Endothelial cell (in vitro differentiated cells): ENCODE measurements at regions not wholly inside any gene's neighbourhood (a gene's known extent, or its start where the extent isn't known, plus 50 kb on each side); places are given as distances from the start of the nearest gene placed in this dataset.

ENCODE experiments used
- DNase-seq: peaks from one replicate; pipeline ENCODE4 v3.0.0; 2021; ENCODE audit warnings: low spot score
- H3K27ac Mint-ChIP-seq: one replicate; pipeline ENCODE4 v1.8.0; 2021; ENCODE audit warnings: mixed read lengths, inconsistent platforms; ENCODE audit not compliant: unreplicated experiment
- H3K27me3 Mint-ChIP-seq: one replicate; pipeline ENCODE4 v1.8.0; 2021; ENCODE audit warnings: mild to moderate bottlenecking, moderate library complexity, mixed read lengths, inconsistent platforms; ENCODE audit not compliant: unreplicated experiment
- H3K36me3 Mint-ChIP-seq: one replicate; pipeline ENCODE4 v1.8.0; 2021; ENCODE audit warnings: mild to moderate bottlenecking, low read depth, mixed read lengths, inconsistent platforms; ENCODE audit not compliant: unreplicated experiment
- H3K4me1 Mint-ChIP-seq: one replicate; pipeline ENCODE4 v1.8.0; 2021; ENCODE audit warnings: mild to moderate bottlenecking, mixed read lengths, inconsistent platforms; ENCODE audit not compliant: unreplicated experiment
- H3K4me3 Mint-ChIP-seq: one replicate; pipeline ENCODE4 v1.8.0; 2021; ENCODE audit warnings: mild to moderate bottlenecking, mixed read lengths, inconsistent platforms; ENCODE audit not compliant: unreplicated experiment
- H3K9me3 Mint-ChIP-seq: one replicate; pipeline ENCODE4 v1.8.0; 2021; ENCODE audit warnings: mixed read lengths, inconsistent platforms; ENCODE audit not compliant: unreplicated experiment
- TF ChIP-seq, protein P1 (sequence below): fragments of 200-600 bp; sonication (generic); IDR thresholded peaks from one replicate; pipeline ENCODE4 v1.5.0; 2021; ENCODE audit warnings: antibody characterized with exemption; ENCODE audit not compliant: unreplicated experiment

DNA sequence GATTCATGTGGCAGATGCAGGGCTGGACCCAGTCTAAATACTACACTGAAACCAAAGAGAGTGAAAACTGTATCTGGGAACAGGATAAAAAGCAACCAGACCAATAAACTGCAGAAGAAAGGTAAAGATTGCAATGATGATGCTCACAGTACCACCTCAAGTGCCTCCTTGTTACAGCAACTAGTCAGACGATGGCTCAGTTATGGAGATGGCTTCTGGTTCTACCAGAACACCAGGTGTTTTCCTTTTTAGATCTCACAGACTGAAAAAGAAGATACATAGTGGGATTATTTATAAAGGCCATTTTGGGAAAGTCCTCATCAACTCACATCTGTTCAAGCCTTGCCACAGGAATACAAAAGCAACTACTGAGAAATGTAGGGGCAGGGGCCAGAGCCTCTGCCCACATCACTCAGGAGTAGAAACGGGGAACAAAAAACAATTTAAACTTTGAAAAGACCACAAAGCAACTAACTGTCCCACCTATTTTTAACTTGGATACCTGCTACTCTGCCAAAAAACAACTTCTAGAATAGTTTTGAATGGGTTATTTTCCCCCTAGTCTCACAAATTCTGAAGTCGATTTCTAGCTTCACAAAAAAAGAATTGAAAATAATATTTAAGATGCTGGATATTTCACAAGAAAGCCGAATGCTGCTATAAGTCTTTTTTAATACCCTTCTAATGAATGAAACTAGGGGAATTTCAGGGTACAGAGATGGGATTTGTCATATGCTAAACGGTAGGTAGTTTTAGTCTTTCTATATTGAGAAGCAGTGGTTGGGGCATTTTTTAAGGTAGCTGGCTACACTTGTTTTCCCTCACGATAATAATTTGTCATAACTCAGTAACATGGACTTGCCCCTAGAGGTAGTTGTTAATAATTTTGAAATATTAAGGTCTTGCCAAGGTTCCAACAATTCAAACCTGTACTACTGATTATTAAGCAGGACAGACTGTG is 197.2 kb upstream of the TMPO start:
- no peaks in the 10 kb centered on the region for H3K4me1 Mint-ChIP-seq
- TF ChIP-seq, protein P1, sequence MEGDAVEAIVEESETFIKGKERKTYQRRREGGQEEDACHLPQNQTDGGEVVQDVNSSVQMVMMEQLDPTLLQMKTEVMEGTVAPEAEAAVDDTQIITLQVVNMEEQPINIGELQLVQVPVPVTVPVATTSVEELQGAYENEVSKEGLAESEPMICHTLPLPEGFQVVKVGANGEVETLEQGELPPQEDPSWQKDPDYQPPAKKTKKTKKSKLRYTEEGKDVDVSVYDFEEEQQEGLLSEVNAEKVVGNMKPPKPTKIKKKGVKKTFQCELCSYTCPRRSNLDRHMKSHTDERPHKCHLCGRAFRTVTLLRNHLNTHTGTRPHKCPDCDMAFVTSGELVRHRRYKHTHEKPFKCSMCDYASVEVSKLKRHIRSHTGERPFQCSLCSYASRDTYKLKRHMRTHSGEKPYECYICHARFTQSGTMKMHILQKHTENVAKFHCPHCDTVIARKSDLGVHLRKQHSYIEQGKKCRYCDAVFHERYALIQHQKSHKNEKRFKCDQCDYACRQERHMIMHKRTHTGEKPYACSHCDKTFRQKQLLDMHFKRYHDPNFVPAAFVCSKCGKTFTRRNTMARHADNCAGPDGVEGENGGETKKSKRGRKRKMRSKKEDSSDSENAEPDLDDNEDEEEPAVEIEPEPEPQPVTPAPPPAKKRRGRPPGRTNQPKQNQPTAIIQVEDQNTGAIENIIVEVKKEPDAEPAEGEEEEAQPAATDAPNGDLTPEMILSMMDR: no peak
- H3K36me3 Mint-ChIP-seq: no peaks in the 10 kb centered on the region
- H3K27ac Mint-ChIP-seq: no peak overlapping the region
- H3K4me3 Mint-ChIP-seq: no peak overlapping the region
- DNase-seq: no peak
- H3K9me3 Mint-ChIP-seq: no peaks in the 10 kb centered on the region
- no peaks in the 10 kb centered on the region for H3K27me3 Mint-ChIP-seq

DNA sequence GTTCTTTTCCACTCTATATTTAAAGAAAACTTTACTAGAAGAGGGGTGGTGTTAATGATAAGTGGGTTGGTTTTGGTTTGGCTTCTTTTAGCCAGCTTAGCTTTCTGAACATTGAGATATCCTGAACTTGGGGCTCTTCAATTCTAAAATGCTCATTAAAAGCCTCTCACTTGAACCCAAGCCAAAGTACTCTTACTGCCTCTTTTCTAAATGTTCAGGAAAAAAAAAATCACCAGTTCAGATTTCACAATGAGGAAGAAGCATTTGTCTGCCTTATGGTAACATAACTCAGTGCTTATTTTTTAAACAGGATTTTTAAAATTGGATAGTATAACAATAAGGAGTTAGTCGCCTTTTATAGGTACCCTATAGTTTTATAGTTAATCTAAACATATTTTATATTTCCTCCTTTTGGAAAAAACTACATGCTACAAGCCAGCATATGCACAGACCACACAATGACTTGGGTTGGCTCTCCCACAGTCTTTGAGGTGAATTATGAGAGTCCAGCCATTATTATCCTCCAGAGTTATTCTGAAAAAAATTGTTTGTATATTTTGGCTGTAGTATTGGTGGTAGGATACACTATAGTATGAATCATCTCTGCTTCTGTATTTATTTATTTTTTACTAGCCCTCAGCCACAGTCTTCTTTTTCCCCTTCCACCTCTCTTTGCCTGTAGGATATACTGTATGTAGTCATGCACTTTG is 195.5 kb upstream of the TMPO start:
- Mint-ChIP-seq H3K4me1 (no peaks in the 10 kb centered on the region), H3K27me3 (no peaks in the 10 kb centered on the region), H3K36me3 (no peaks in the 10 kb centered on the region), H3K9me3 (no peaks in the 10 kb centered on the region), H3K4me3 (no peak overlapping the region), H3K27ac (no peak overlapping the region)
- DNase-seq: no peak
- TF ChIP-seq, protein P1: no peak

DNA sequence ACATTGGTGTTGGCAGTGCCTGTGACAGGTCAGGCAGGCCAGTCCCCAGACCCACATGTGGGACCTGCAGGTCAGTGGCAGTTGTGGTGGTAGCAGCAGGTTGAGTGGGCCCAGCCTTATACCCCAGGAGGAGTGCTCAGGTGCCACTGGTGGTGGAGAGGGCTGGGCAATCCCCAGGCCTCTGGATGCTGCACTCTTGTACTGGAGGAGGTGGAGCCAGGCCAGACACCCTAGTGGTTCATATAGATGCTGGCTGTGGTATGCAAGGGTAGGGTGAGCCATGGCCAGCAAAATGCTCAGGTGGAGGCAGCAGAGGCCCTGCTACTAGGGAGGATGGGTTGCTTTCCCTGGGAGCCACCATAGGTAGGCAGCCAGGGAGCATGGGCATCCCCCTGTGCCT is 190.4 kb upstream of the TMPO start:
- H3K27ac Mint-ChIP-seq: no peak overlapping the region
- no peak overlapping the region for H3K4me3 Mint-ChIP-seq
- peaks cover 3% of the 10 kb centered on the region for H3K9me3 Mint-ChIP-seq
- H3K4me1 Mint-ChIP-seq: peaks cover 11% of the 10 kb centered on the region
- peaks cover 4% of the 10 kb centered on the region for H3K27me3 Mint-ChIP-seq
- TF ChIP-seq, protein P1: no peak
- no peaks in the 10 kb centered on the region for H3K36me3 Mint-ChIP-seq
- no peak for DNase-seq

DNA sequence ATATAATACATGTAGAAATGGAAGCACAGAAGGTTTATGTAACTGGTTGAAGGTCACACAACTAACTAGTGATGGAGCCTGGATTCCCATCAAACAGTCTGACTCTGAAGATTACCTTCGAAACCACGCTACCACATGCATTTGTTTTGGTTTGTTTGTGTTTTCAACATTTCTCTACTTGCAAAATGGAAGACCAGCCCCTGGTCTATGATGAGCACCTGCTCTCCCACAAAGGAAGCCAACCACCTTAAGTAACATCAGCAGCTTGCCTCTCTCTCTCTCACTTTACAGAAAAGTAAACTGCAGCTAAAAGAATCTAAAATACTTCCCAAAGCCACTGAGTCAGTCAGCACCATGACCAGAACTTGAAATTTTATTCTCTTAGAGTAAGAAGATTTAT is 186.9 kb upstream of the TMPO start:
- H3K27ac Mint-ChIP-seq: no peak overlapping the region
- TF ChIP-seq, protein P1: no peak
- H3K4me3 Mint-ChIP-seq: no peak overlapping the region
- peaks cover 4% of the 10 kb centered on the region for H3K27me3 Mint-ChIP-seq
- DNase-seq: no peak
- peaks cover 3% of the 10 kb centered on the region for H3K9me3 Mint-ChIP-seq
- peaks cover 11% of the 10 kb centered on the region for H3K4me1 Mint-ChIP-seq
- H3K36me3 Mint-ChIP-seq: no peaks in the 10 kb centered on the region

DNA sequence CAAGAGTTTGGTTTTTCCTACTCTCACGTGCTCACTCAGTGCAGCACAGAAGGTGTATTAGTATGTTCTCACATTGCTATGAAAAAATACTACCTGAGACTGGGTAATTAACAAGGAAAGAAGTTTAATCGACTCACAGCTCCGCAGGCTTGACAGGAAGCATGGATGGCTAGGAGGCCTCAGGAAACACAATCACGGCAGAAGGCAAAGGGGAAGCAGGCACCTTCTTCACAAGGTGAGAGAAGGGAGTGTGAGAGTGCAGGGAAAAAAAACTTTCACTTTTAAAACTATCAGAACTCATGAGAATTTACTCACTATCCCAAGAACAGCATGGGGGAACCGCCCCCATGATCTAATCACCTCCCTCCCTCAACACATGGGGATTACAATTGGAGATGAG is 185.8 kb upstream of the TMPO start:
- Mint-ChIP-seq H3K9me3 (peaks cover 3% of the 10 kb centered on the region), H3K27me3 (peaks cover 4% of the 10 kb centered on the region), H3K27ac (no peak overlapping the region), H3K4me3 (no peak overlapping the region), H3K36me3 (no peaks in the 10 kb centered on the region), H3K4me1 (peaks cover 11% of the 10 kb centered on the region)
- no peak for DNase-seq
- TF ChIP-seq, protein P1: no peak
